Kidney capillary endothelial cell (primary cell): ENCODE measurements at regions not wholly inside any gene's neighbourhood (a gene's known extent, or its start where the extent isn't known, plus 50 kb on each side); places are given as distances from the start of the nearest gene placed in this dataset.
"Not testable (repeated sequence)": the region's sequence is repeated elsewhere in the genome, so short reads cannot be mapped to it uniquely, and the experiment has no call there.

Source experiments
- DNase-seq: peaks from one replicate; pipeline ENCODE4 v3.0.0-alpha.2; 2018; ENCODE audit warnings: low spot score

- no peak for DNase-seq
These were observed 86.9 kb upstream of the KCND2 start for GRCh38 chr7:120185940-120186682.

DNA sequence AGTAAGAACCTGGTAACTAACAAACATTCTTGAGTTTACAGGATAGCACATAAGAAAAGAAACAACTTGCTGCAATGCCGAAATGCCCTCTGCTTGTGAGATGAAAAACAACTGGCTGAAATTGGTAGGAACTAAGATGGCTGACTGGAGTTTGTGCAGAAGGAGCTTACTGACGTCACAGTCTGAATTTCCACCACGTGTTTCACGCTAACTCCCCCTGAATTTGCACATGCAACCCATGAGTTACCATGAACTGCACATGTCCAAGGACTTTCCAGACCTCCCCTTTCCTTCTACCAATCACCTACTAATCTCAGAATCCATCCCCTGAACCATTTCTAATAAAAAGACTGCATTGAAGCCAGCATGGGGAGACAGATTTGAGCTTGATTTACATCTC is 86.3 kb upstream of the KCND2 start:
- no peak for DNase-seq

DNA sequence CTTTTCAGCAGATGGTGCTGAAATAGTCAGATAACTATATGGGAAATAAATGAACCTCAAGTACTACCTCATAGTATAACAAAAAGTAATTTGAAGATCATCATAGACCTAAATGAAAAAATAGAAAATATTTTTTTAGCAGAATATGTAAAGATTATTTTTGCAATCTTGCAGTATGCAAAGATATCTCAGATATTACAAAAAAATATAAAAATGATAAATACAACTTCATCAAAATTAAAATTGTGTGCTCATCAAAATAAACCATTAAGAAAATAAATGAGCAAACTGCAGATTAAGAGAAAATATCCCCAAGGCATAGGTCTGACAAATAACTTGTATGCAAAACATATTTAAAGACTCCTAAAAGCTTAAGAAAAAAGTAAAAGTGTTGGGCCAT is 83.4 kb upstream of the KCND2 start:
- no peak for DNase-seq

- DNase-seq = no peak
These were observed 82.9 kb upstream of the KCND2 start for GRCh38 chr7:120190109-120190508.

- DNase-seq = no peak
These were observed 82.4 kb upstream of the KCND2 start for GRCh38 chr7:120190566-120190965.

- not testable (repeated sequence) for DNase-seq
These were observed 81.6 kb upstream of the KCND2 start for GRCh38 chr7:120191423-120191822.

DNA sequence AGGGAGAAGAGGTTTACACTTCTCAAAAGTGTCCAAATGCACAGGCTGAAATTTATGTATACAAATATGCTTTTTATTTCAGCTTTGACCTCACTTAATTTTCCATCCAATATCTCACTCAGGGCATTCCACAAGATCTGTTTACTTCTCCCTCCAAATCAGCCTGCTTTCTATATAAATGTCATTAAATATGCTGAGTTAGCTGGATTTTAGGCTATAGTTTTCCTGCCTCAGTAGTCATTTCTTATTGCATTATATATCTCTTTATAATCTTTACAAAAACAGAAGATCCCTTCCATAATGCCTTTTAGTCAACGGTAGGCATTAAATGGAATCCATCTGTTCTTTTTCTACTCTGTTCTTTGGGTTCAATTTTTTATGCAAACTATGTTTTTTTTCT is 71.7 kb upstream of the KCND2 start:
- no peak for DNase-seq

DNA sequence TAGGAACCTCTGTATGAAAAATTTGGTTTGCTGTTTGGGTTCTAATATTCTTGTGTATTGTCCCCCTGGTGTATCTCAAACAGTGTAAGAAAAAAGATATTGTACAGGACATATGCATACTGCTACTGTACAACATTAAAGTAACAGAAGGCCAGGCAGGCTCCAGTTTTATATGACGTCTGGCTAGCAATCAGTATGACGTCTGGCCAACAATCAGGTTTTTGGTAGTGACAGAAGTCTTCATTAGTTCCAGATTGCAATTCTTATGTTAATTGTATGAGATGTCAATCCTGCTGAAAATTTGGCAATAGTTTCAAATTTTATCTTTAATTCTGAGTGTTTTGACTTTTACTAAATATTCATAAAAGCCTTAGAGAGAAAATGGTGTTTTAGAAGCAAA is 67.9 kb upstream of the KCND2 start:
- DNase-seq = no peak

DNA sequence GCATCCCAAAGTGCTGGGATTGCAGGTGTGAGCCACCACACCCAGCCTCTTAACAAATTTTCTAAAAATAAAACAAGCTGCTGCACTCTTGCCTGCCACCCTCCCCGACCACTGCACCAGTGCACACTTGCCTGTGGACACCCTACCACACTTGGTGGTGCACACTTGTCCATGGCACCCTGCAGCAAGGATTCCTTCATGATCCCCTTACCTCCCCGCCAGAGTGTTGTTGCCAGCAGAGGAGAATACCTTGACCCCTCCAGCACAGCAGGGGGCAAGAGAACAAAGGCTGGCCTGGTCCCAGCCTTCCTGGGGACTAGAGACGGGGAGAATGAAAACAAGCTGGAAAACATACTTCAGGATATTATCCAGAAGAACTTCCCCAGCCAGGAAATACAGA is 65.9 kb upstream of the KCND2 start:
- no peak for DNase-seq

- DNase-seq = no peak
These were observed 57.3 kb upstream of the KCND2 start for GRCh38 chr7:120215654-120216053.

GRCh38 chr7:120216947-120217346 is 56.0 kb upstream of the KCND2 start:
- no peak for DNase-seq

DNA sequence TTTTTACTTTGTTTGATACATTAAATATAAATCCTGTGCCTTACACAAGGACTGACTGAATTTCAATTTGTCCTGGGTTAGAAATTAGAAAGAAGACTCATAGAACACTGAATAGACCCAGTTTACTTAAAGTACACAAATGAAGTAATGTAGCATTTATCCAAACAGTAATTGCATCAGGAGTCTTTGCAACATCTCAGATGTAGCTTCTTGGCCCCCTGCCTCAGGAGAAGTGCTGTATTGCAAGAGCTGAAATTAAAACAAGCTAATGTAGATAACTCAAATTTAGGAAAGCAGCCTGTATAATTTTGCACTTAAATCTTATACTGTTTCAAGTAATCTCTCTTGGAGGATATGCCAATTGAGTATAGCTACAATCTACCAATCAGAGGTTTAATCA is 54.3 kb upstream of the KCND2 start:
- no peak for DNase-seq

GRCh38 chr7:120221666-120222065 is 51.3 kb upstream of the KCND2 start:
- DNase-seq = no peak
